ENCODE measurements at regions not wholly inside any gene's neighbourhood (a gene's known extent, or its start where the extent isn't known, plus 50 kb on each side); places are given as distances from the start of the nearest gene placed in this dataset.

- ATAC-seq (ENCODE audit: low read depth): no peak
- no peak for DNase-seq (ENCODE audit: low spot score)
- Histone ChIP-seq H3K27ac (ENCODE audit: poor library complexity, severe bottlenecking) (no peak overlapping the region), H3K36me3 (ENCODE audit: low read depth) (no peaks in the 10 kb centered on the region), H3K4me1 (ENCODE audit: insufficient read depth, poor library complexity, severe bottlenecking) (no peaks in the 10 kb centered on the region), H3K4me3 (ENCODE audit: severe bottlenecking) (no peak overlapping the region), H3K9me3 (ENCODE audit: severe bottlenecking) (no peaks in the 10 kb centered on the region), H3K27me3 (ENCODE audit: insufficient read depth, poor library complexity, severe bottlenecking) (no peaks in the 10 kb centered on the region)
- TF ChIP-seq, protein P1, sequence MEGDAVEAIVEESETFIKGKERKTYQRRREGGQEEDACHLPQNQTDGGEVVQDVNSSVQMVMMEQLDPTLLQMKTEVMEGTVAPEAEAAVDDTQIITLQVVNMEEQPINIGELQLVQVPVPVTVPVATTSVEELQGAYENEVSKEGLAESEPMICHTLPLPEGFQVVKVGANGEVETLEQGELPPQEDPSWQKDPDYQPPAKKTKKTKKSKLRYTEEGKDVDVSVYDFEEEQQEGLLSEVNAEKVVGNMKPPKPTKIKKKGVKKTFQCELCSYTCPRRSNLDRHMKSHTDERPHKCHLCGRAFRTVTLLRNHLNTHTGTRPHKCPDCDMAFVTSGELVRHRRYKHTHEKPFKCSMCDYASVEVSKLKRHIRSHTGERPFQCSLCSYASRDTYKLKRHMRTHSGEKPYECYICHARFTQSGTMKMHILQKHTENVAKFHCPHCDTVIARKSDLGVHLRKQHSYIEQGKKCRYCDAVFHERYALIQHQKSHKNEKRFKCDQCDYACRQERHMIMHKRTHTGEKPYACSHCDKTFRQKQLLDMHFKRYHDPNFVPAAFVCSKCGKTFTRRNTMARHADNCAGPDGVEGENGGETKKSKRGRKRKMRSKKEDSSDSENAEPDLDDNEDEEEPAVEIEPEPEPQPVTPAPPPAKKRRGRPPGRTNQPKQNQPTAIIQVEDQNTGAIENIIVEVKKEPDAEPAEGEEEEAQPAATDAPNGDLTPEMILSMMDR (IDR thresholded peaks at IDR 0.05; ENCODE audit: poor library complexity, severe bottlenecking): no peak
Observed at GRCh38 chr19:27884376-27884775, 1328.6 kb downstream of the UQCRFS1 start.

GRCh38 chr19:27881213-27881612, 1331.7 kb downstream of the UQCRFS1 start:
- no peaks in the 10 kb centered on the region for H3K9me3 ChIP-seq (ENCODE audit: severe bottlenecking)
- H3K4me3 ChIP-seq (ENCODE audit: severe bottlenecking): no peak overlapping the region
- no peaks in the 10 kb centered on the region for H3K27me3 ChIP-seq (ENCODE audit: insufficient read depth, poor library complexity, severe bottlenecking)
- ATAC-seq (ENCODE audit: low read depth): no peak
- H3K4me1 ChIP-seq (ENCODE audit: insufficient read depth, poor library complexity, severe bottlenecking): no peaks in the 10 kb centered on the region
- no peaks in the 10 kb centered on the region for H3K36me3 ChIP-seq (ENCODE audit: low read depth)
- no peak overlapping the region for H3K27ac ChIP-seq (ENCODE audit: poor library complexity, severe bottlenecking)
- no peak for DNase-seq (ENCODE audit: low spot score)
- TF ChIP-seq, protein P1 (IDR thresholded peaks at IDR 0.05; ENCODE audit: poor library complexity, severe bottlenecking): no peak

- H3K4me3 ChIP-seq (ENCODE audit: severe bottlenecking): no peak overlapping the region
- ATAC-seq (ENCODE audit: low read depth): no peak
- no peaks in the 10 kb centered on the region for H3K4me1 ChIP-seq (ENCODE audit: insufficient read depth, poor library complexity, severe bottlenecking)
- no peaks in the 10 kb centered on the region for H3K36me3 ChIP-seq (ENCODE audit: low read depth)
- DNase-seq (ENCODE audit: low spot score): no peak
- no peaks in the 10 kb centered on the region for H3K27me3 ChIP-seq (ENCODE audit: insufficient read depth, poor library complexity, severe bottlenecking)
- H3K9me3 ChIP-seq (ENCODE audit: severe bottlenecking): no peaks in the 10 kb centered on the region
- no peak overlapping the region for H3K27ac ChIP-seq (ENCODE audit: poor library complexity, severe bottlenecking)
- TF ChIP-seq, protein P1 (IDR thresholded peaks at IDR 0.05; ENCODE audit: poor library complexity, severe bottlenecking): no peak
Observed at GRCh38 chr19:27876976-27877512, 1335.9 kb downstream of the UQCRFS1 start.

- no peak overlapping the region for H3K4me3 ChIP-seq (ENCODE audit: severe bottlenecking)
- DNase-seq (ENCODE audit: low spot score) (no peak), ATAC-seq (ENCODE audit: low read depth) (no peak)
- no peaks in the 10 kb centered on the region for H3K36me3 ChIP-seq (ENCODE audit: low read depth)
- H3K27ac ChIP-seq (ENCODE audit: poor library complexity, severe bottlenecking): no peak overlapping the region
- no peaks in the 10 kb centered on the region for H3K9me3 ChIP-seq (ENCODE audit: severe bottlenecking)
- H3K27me3 ChIP-seq (ENCODE audit: insufficient read depth, poor library complexity, severe bottlenecking): no peaks in the 10 kb centered on the region
- H3K4me1 ChIP-seq (ENCODE audit: insufficient read depth, poor library complexity, severe bottlenecking): no peaks in the 10 kb centered on the region
- TF ChIP-seq, protein P1 (IDR thresholded peaks at IDR 0.05; ENCODE audit: poor library complexity, severe bottlenecking): no peak
Observed at GRCh38 chr19:27876489-27876888, 1336.5 kb downstream of the UQCRFS1 start.

DNA sequence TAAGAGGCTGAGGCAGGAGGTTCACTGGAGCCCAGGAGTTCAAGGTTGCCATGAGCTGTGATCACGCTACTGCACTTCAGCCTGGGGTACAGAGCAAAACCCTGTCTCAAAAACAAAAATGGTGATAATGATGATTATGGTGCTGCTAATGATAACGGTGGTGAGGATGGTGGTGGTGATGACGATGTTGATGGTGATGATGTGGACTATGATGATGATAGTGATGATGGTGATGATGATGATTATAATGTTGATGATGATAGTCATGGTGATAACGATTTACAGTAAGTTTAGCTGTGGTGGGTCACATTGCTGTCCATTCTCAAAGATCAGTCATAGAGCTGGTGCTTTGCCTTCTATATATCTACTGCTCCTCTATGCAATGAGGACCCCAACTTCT, 1340.6 kb downstream of the UQCRFS1 start:
- H3K36me3 ChIP-seq (ENCODE audit: low read depth): no peaks in the 10 kb centered on the region
- ATAC-seq (ENCODE audit: low read depth) (no peak), DNase-seq (ENCODE audit: low spot score) (no peak)
- no peak overlapping the region for H3K27ac ChIP-seq (ENCODE audit: poor library complexity, severe bottlenecking)
- no peak overlapping the region for H3K4me3 ChIP-seq (ENCODE audit: severe bottlenecking)
- H3K9me3 ChIP-seq (ENCODE audit: severe bottlenecking): peaks cover 1% of the 10 kb centered on the region
- no peaks in the 10 kb centered on the region for H3K27me3 ChIP-seq (ENCODE audit: insufficient read depth, poor library complexity, severe bottlenecking)
- TF ChIP-seq, protein P1 (IDR thresholded peaks at IDR 0.05; ENCODE audit: poor library complexity, severe bottlenecking): no peak
- H3K4me1 ChIP-seq (ENCODE audit: insufficient read depth, poor library complexity, severe bottlenecking): no peaks in the 10 kb centered on the region
